ENCODE measurements at regions not wholly inside any gene's neighbourhood (a gene's known extent, or its start where the extent isn't known, plus 50 kb on each side); places are given as distances from the start of the nearest gene placed in this dataset.
A peak's percentile ranks its signal among the peaks of the same experiment; 100 is the strongest.

- Histone ChIP-seq H3K23ac (ENCODE audit: low read depth, low read length, poor library complexity) (no peak overlapping the region), H3K4me3 (ENCODE audit: low read length in 2 of 2) (no peak overlapping the region), H3K14ac (ENCODE audit: low read length) (no peak overlapping the region), H4K91ac (ENCODE audit: low read depth, low read length, poor library complexity) (no peak overlapping the region), H2AK5ac (ENCODE audit: low read depth, low read length) (no peak overlapping the region), H2BK15ac (ENCODE audit: low read length) (no peak overlapping the region), H3K18ac (ENCODE audit: low read length) (no peak overlapping the region), H2BK12ac (ENCODE audit: low read length) (peak overlapping the region; percentile 22), H3K4ac (ENCODE audit: low read length) (no peak overlapping the region), H3K36me3 (replicated peaks in 1 of 2; ENCODE audit: control insufficient read depth in 2 of 2, insufficient read depth in 2 of 2, low read length in 2 of 2) (no peaks in the 10 kb centered on the region), H3K27me3 (ENCODE audit: control insufficient read depth in 3 of 3, insufficient read depth in 3 of 3, low read depth in 1 of 3, low read length in 3 of 3) (no peaks in the 10 kb centered on the region), H2BK5ac (ENCODE audit: low read length) (no peak overlapping the region), H3K4me2 (ENCODE audit: insufficient read depth, low read length, poor library complexity, severe bottlenecking) (no peak overlapping the region), H4K8ac (ENCODE audit: low read depth, low read length) (no peak overlapping the region), H2AFZ (ENCODE audit: low read length) (peak overlapping the region; percentile 78), H2BK120ac (ENCODE audit: low read depth, low read length) (no peak overlapping the region), H3K27ac (replicated peaks; ENCODE audit: low read length) (no peak overlapping the region), H3K4me1 (ENCODE audit: control insufficient read depth in 2 of 2, insufficient read depth in 1 of 2, low read depth in 1 of 2, low read length in 2 of 2) (peaks cover 12% of the 10 kb centered on the region in 2 donors), H3K9ac (ENCODE audit: low read depth, low read length, poor library complexity) (no peak overlapping the region), H3K79me1 (ENCODE audit: low read depth, low read length) (no peaks in the 10 kb centered on the region), H3K9me3 (replicated peaks in 1 of 2; ENCODE audit: control insufficient read depth in 2 of 2, insufficient read depth in 1 of 2, low read depth in 1 of 2, low read length in 2 of 2) (no peaks in the 10 kb centered on the region)
- DNase-seq (ENCODE audit: low spot score) = peak; percentile 33
- no CpG with 5 or more reads among the region's 11 CpGs for WGBS, 2 donors (ENCODE audit: extremely low coverage in 2 of 2, insufficient read length in 2 of 2, insufficient replicate concordance in 1 of 2)
Observed at GRCh38 chr1:216815260-216816131, 92.3 kb upstream of the ESRRG start.

- H3K4me3 ChIP-seq (ENCODE audit: low read length in 2 of 2) = no peak overlapping the region
- H2BK15ac ChIP-seq (ENCODE audit: low read length) = no peak overlapping the region
- peaks cover 12% of the 10 kb centered on the region in 2 donors for H3K4me1 ChIP-seq (ENCODE audit: control insufficient read depth in 2 of 2, insufficient read depth in 1 of 2, low read depth in 1 of 2, low read length in 2 of 2)
- H3K27me3 ChIP-seq (ENCODE audit: control insufficient read depth in 3 of 3, insufficient read depth in 3 of 3, low read depth in 1 of 3, low read length in 3 of 3) = no peaks in the 10 kb centered on the region
- no peak overlapping the region for H2BK12ac ChIP-seq (ENCODE audit: low read length)
- H3K23ac ChIP-seq (ENCODE audit: low read depth, low read length, poor library complexity) = no peak overlapping the region
- H3K4me2 ChIP-seq (ENCODE audit: insufficient read depth, low read length, poor library complexity, severe bottlenecking) = no peak overlapping the region
- H3K79me1 ChIP-seq (ENCODE audit: low read depth, low read length) = no peaks in the 10 kb centered on the region
- no peak overlapping the region for H3K4ac ChIP-seq (ENCODE audit: low read length)
- H3K14ac ChIP-seq (ENCODE audit: low read length) = no peak overlapping the region
- no peak overlapping the region for H2AK5ac ChIP-seq (ENCODE audit: low read depth, low read length)
- no peak overlapping the region for H4K91ac ChIP-seq (ENCODE audit: low read depth, low read length, poor library complexity)
- no peaks in the 10 kb centered on the region for H3K36me3 ChIP-seq (replicated peaks in 1 of 2; ENCODE audit: control insufficient read depth in 2 of 2, insufficient read depth in 2 of 2, low read length in 2 of 2)
- H3K18ac ChIP-seq (ENCODE audit: low read length) = no peak overlapping the region
- H4K8ac ChIP-seq (ENCODE audit: low read depth, low read length) = no peak overlapping the region
- no peak overlapping the region for H3K27ac ChIP-seq (replicated peaks; ENCODE audit: low read length)
- H2BK120ac ChIP-seq (ENCODE audit: low read depth, low read length) = no peak overlapping the region
- H2AFZ ChIP-seq (ENCODE audit: low read length) = no peak overlapping the region
- WGBS, 2 donors (ENCODE audit: extremely low coverage in 2 of 2, insufficient read length in 2 of 2, insufficient replicate concordance in 1 of 2) = no CpG with 5 or more reads among the region's 6 CpGs
- H2BK5ac ChIP-seq (ENCODE audit: low read length) = no peak overlapping the region
- no peak for DNase-seq (ENCODE audit: low spot score)
- H3K9me3 ChIP-seq (replicated peaks in 1 of 2; ENCODE audit: control insufficient read depth in 2 of 2, insufficient read depth in 1 of 2, low read depth in 1 of 2, low read length in 2 of 2) = no peaks in the 10 kb centered on the region
- no peak overlapping the region for H3K9ac ChIP-seq (ENCODE audit: low read depth, low read length, poor library complexity)
Observed at GRCh38 chr1:216814576-216815259, 91.5 kb upstream of the ESRRG start.

- Histone ChIP-seq H3K27ac (replicated peaks; ENCODE audit: low read length) (no peak overlapping the region), H2BK12ac (ENCODE audit: low read length) (no peak overlapping the region), H2BK5ac (ENCODE audit: low read length) (no peak overlapping the region), H3K36me3 (replicated peaks in 1 of 2; ENCODE audit: control insufficient read depth in 2 of 2, insufficient read depth in 2 of 2, low read length in 2 of 2) (no peaks in the 10 kb centered on the region), H2AK5ac (ENCODE audit: low read depth, low read length) (no peak overlapping the region), H4K91ac (ENCODE audit: low read depth, low read length, poor library complexity) (no peak overlapping the region), H3K9ac (ENCODE audit: low read depth, low read length, poor library complexity) (no peak overlapping the region), H3K27me3 (ENCODE audit: control insufficient read depth in 3 of 3, insufficient read depth in 3 of 3, low read depth in 1 of 3, low read length in 3 of 3) (no peaks in the 10 kb centered on the region), H3K4ac (ENCODE audit: low read length) (no peak overlapping the region), H3K9me3 (replicated peaks in 1 of 2; ENCODE audit: control insufficient read depth in 2 of 2, insufficient read depth in 1 of 2, low read depth in 1 of 2, low read length in 2 of 2) (no peaks in the 10 kb centered on the region), H2BK120ac (ENCODE audit: low read depth, low read length) (no peak overlapping the region), H2AFZ (ENCODE audit: low read length) (no peak overlapping the region), H3K4me2 (ENCODE audit: insufficient read depth, low read length, poor library complexity, severe bottlenecking) (no peak overlapping the region), H3K4me3 (ENCODE audit: low read length in 2 of 2) (no peak overlapping the region), H3K23ac (ENCODE audit: low read depth, low read length, poor library complexity) (no peak overlapping the region), H3K14ac (ENCODE audit: low read length) (no peak overlapping the region), H4K8ac (ENCODE audit: low read depth, low read length) (no peak overlapping the region), H3K18ac (ENCODE audit: low read length) (no peak overlapping the region), H2BK15ac (ENCODE audit: low read length) (no peak overlapping the region), H3K79me1 (ENCODE audit: low read depth, low read length) (no peaks in the 10 kb centered on the region), H3K4me1 (ENCODE audit: control insufficient read depth in 2 of 2, insufficient read depth in 1 of 2, low read depth in 1 of 2, low read length in 2 of 2) (peaks cover 12% of the 10 kb centered on the region in 2 donors)
- WGBS, 2 donors (ENCODE audit: extremely low coverage in 2 of 2, insufficient read length in 2 of 2, insufficient replicate concordance in 1 of 2) = no CpG with 5 or more reads among the region's 4 CpGs
- no peak for DNase-seq (ENCODE audit: low spot score)
Observed at GRCh38 chr1:216812966-216813365, 89.7 kb upstream of the ESRRG start.

- no peaks in the 10 kb centered on the region for H3K27me3 ChIP-seq (ENCODE audit: control insufficient read depth in 3 of 3, insufficient read depth in 3 of 3, low read depth in 1 of 3, low read length in 3 of 3)
- H2BK12ac ChIP-seq (ENCODE audit: low read length) = no peak overlapping the region
- H2BK120ac ChIP-seq (ENCODE audit: low read depth, low read length) = no peak overlapping the region
- H2BK5ac ChIP-seq (ENCODE audit: low read length) = no peak overlapping the region
- no peak for DNase-seq (ENCODE audit: low spot score)
- H2AFZ ChIP-seq (ENCODE audit: low read length) = no peak overlapping the region
- H3K14ac ChIP-seq (ENCODE audit: low read length) = no peak overlapping the region
- H3K4me1 ChIP-seq (ENCODE audit: control insufficient read depth in 2 of 2, insufficient read depth in 1 of 2, low read depth in 1 of 2, low read length in 2 of 2) = peaks cover 9 to 12% of the 10 kb centered on the region in 2 donors
- H3K9me3 ChIP-seq (replicated peaks in 1 of 2; ENCODE audit: control insufficient read depth in 2 of 2, insufficient read depth in 1 of 2, low read depth in 1 of 2, low read length in 2 of 2) = no peaks in the 10 kb centered on the region
- no peak overlapping the region for H3K27ac ChIP-seq (replicated peaks; ENCODE audit: low read length)
- peak overlapping the region; percentile 9 for H3K18ac ChIP-seq (ENCODE audit: low read length)
- no CpG with 5 or more reads among the region's 5 CpGs for WGBS, 2 donors (ENCODE audit: extremely low coverage in 2 of 2, insufficient read length in 2 of 2, insufficient replicate concordance in 1 of 2)
- H3K4me2 ChIP-seq (ENCODE audit: insufficient read depth, low read length, poor library complexity, severe bottlenecking) = no peak overlapping the region
- no peaks in the 10 kb centered on the region for H3K36me3 ChIP-seq (replicated peaks in 1 of 2; ENCODE audit: control insufficient read depth in 2 of 2, insufficient read depth in 2 of 2, low read length in 2 of 2)
- no peak overlapping the region for H3K23ac ChIP-seq (ENCODE audit: low read depth, low read length, poor library complexity)
- no peaks in the 10 kb centered on the region for H3K79me1 ChIP-seq (ENCODE audit: low read depth, low read length)
- H3K9ac ChIP-seq (ENCODE audit: low read depth, low read length, poor library complexity) = no peak overlapping the region
- no peak overlapping the region for H3K4ac ChIP-seq (ENCODE audit: low read length)
- no peak overlapping the region for H4K8ac ChIP-seq (ENCODE audit: low read depth, low read length)
- no peak overlapping the region for H2AK5ac ChIP-seq (ENCODE audit: low read depth, low read length)
- H3K4me3 ChIP-seq (ENCODE audit: low read length in 2 of 2) = no peak overlapping the region
- H4K91ac ChIP-seq (ENCODE audit: low read depth, low read length, poor library complexity) = no peak overlapping the region
- no peak overlapping the region for H2BK15ac ChIP-seq (ENCODE audit: low read length)
Observed at GRCh38 chr1:216809649-216810048, 86.4 kb upstream of the ESRRG start.

Data from neuronal stem cell (in vitro differentiated cells).